GM19438 (cell line): ENCODE measurements at regions not wholly inside any gene's neighbourhood (a gene's known extent, or its start where the extent isn't known, plus 50 kb on each side); places are given as distances from the start of the nearest gene placed in this dataset.
"Not testable (repeated sequence)": the region's sequence is repeated elsewhere in the genome, so short reads cannot be mapped to it uniquely, and the experiment has no call there.

Experiments used
- ATAC-seq: cut with Tn5 transposase; IDR thresholded peaks from one replicate; pipeline ENCODE4 v1.9.1; 2021; ENCODE audit warnings: low read depth; ENCODE audit not compliant: unreplicated experiment

- ATAC-seq: not testable (repeated sequence)
These were observed 78.8 kb downstream of the RFLNA start for GRCh38 chr12:124373701-124374100.

- no peak for ATAC-seq
These were observed 77.9 kb downstream of the RFLNA start for GRCh38 chr12:124372831-124373230.

DNA sequence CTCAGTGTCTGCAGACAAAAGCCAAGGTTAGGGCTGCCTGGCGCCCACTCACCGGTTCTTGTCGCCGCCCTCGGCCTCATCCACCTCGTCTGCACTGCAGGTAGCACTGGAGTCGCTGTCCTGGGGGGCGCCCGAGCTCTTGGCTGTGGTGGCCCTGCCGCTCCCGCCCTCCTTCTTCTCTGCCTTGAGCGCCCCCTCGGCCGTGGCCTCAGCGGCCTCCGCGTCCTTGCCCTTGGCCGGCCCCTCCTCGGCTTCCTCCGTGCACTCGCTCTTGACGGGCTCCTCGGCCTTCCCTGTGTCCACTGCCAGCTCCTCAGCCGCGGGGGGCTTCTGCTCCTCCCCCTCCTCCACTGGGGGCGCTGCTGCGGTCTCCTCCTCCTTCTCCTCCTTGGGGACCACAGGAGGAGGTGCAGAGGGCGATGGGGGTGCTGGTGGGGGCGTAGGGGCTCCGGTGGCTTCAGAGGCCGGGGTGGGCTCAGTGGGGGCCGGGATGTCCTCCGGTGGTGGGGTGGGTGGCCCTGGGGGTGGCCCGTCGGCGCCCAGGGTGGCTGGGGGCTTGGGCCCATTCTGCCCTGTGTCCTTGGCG, 77.2 kb downstream of the RFLNA start:
- ATAC-seq: no peak

- ATAC-seq: no peak
These were observed 76.5 kb downstream of the RFLNA start for GRCh38 chr12:124371366-124371765.

- ATAC-seq: no peak
These were observed 76.0 kb downstream of the RFLNA start for GRCh38 chr12:124370851-124371250.

- no peak for ATAC-seq
These were observed 75.5 kb downstream of the RFLNA start for GRCh38 chr12:124370384-124370783.

DNA sequence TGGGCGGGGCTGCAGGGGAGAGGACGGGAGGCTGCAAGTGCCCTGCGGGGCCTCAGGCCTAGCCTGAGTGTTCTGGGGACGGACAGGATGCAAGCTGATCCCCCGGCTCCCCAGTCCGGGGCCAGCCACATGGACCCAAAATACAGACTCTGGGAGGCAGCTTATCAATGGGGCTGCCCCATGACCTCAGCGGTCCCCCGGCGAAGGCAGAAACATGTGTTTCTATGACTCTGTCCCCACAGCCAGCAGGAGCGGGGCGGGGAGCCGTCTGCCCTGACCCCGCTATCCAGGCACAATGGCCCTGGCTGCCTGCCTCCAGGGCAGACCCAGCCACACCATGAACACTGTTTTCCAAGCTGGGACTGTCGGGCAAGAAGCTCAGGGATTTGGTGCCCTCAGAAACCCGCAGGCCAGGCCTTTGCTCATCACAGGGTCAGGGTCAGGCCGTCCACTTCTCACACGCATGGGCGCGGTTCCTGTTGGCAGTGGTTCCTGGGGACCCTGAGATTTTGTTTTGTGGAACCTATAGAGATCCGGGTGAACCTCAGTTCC, 75.0 kb downstream of the RFLNA start:
- ATAC-seq: no peak

GRCh38 chr12:124369055-124369826, 74.3 kb downstream of the RFLNA start:
- ATAC-seq: no peak

GRCh38 chr12:124368421-124369032, 73.6 kb downstream of the RFLNA start:
- no peak for ATAC-seq

- no peak for ATAC-seq
These were observed 71.0 kb downstream of the RFLNA start for GRCh38 chr12:124365726-124366430.
